H9 (cell line): ENCODE measurements at regions not wholly inside any gene's neighbourhood (a gene's known extent, or its start where the extent isn't known, plus 50 kb on each side); places are given as distances from the start of the nearest gene placed in this dataset.
"Not testable (repeated sequence)": the region's sequence is repeated elsewhere in the genome, so short reads cannot be mapped to it uniquely, and the experiment has no call there.

Experiments
- DNase-seq: peaks from one replicate; pipeline ENCODE4 v3.0.0-alpha.2; 2017
- H2AFZ ChIP-seq: one replicate; pipeline ENCODE4 v1.6.1; 2013; ENCODE audit warnings: mild to moderate bottlenecking, low read length, control low read depth, moderate library complexity
- H2AK5ac ChIP-seq: 2 replicates; pipeline ENCODE4 v1.6.1; 2013; ENCODE audit warnings: low read length, control low read depth, mixed read lengths; ENCODE audit not compliant: insufficient read length
- H2BK120ac ChIP-seq: one replicate; pipeline ENCODE4 v1.6.1; 2013; ENCODE audit warnings: low read depth, mild to moderate bottlenecking, low read length, control low read depth, inconsistent platforms; ENCODE audit not compliant: poor library complexity, severe bottlenecking
- H2BK12ac ChIP-seq: 2 replicates; pipeline ENCODE4 v1.6.1; 2013; ENCODE audit warnings: low read length, control low read depth, mixed read lengths, low read depth; ENCODE audit not compliant: insufficient read length
- H2BK15ac ChIP-seq: 2 replicates; pipeline ENCODE4 v1.6.1; 2013; ENCODE audit warnings: low read depth, low read length, control low read depth
- H2BK20ac ChIP-seq: one replicate; pipeline ENCODE4 v1.6.1; 2013; ENCODE audit warnings: low read depth, mild to moderate bottlenecking, low read length, control low read depth, inconsistent platforms; ENCODE audit not compliant: poor library complexity, severe bottlenecking
- H2BK5ac ChIP-seq: 2 replicates; pipeline ENCODE4 v1.6.1; 2013; ENCODE audit warnings: low read length, control low read depth, mixed read lengths; ENCODE audit not compliant: insufficient read length
- H3K14ac ChIP-seq: 2 replicates; pipeline ENCODE4 v1.6.1; 2013; ENCODE audit warnings: low read length, control low read depth; ENCODE audit not compliant: insufficient read depth
- H3K18ac ChIP-seq: 2 replicates; pipeline ENCODE4 v1.6.1; 2013; ENCODE audit warnings: low read depth, mild to moderate bottlenecking, mixed read lengths, low read length, control low read depth; ENCODE audit not compliant: insufficient read length
- H3K23ac ChIP-seq: 2 replicates; pipeline ENCODE4 v1.6.1; 2013; ENCODE audit warnings: low read length, control low read depth, mixed read lengths, low read depth; ENCODE audit not compliant: insufficient read length
- H3K23me2 ChIP-seq: 2 replicates; pipeline ENCODE4 v1.6.1; 2013; ENCODE audit warnings: low read depth, mild to moderate bottlenecking, mixed read lengths, low read length, control low read depth; ENCODE audit not compliant: insufficient read length, poor library complexity, severe bottlenecking
- H3K27ac ChIP-seq: 2 replicates; pipeline ENCODE4 v1.5.1; 2013; ENCODE audit warnings: low read length, control low read depth, mixed read lengths, low read depth; ENCODE audit not compliant: insufficient read length
- H3K27me3 ChIP-seq: 2 replicates; pipeline ENCODE4 v1.6.1; 2013; ENCODE audit warnings: low read length, control low read depth, inconsistent platforms; ENCODE audit not compliant: insufficient read depth
- H3K4ac ChIP-seq: 2 replicates; pipeline ENCODE4 v1.6.1; 2013; ENCODE audit warnings: low read depth, mild to moderate bottlenecking, control low read depth, inconsistent platforms, low read length, moderate library complexity
- H3K4me1 ChIP-seq: 2 replicates; pipeline ENCODE4 v1.6.1; 2013; ENCODE audit warnings: low read length, control low read depth, inconsistent platforms; ENCODE audit not compliant: insufficient read depth
- H3K4me2 ChIP-seq: 2 replicates; pipeline ENCODE4 v1.6.1; 2013; ENCODE audit warnings: low read length, control low read depth, mixed read lengths; ENCODE audit not compliant: insufficient read length, insufficient read depth
- H3K56ac ChIP-seq: 2 replicates; pipeline ENCODE4 v1.6.1; 2013; ENCODE audit warnings: low read depth, mild to moderate bottlenecking, mixed read lengths, low read length, control low read depth; ENCODE audit not compliant: insufficient read length
- H3K79me1 ChIP-seq: 2 replicates; pipeline ENCODE4 v1.6.1; 2013; ENCODE audit warnings: low read depth, mild to moderate bottlenecking, moderate library complexity, low read length, control low read depth, inconsistent platforms; ENCODE audit not compliant: insufficient read depth, poor library complexity, severe bottlenecking
- H3K79me2 ChIP-seq: 2 replicates; pipeline ENCODE4 v1.6.1; 2013; ENCODE audit warnings: low read length, control low read depth, inconsistent platforms; ENCODE audit not compliant: insufficient read depth
- H3K9ac ChIP-seq: 2 replicates; pipeline ENCODE4 v1.6.1; 2013; ENCODE audit warnings: low read length, control low read depth, mixed read lengths; ENCODE audit not compliant: insufficient read length; ENCODE audit errors: extremely low read depth
- H3K9me3 ChIP-seq: one replicate; pipeline ENCODE4 v1.6.1; 2013; ENCODE audit warnings: low read depth, low read length, inconsistent platforms; ENCODE audit not compliant: control insufficient read depth
- H3T11ph ChIP-seq: one replicate; pipeline ENCODE4 v1.6.1; 2013; ENCODE audit warnings: mild to moderate bottlenecking, low read length, control low read depth, inconsistent platforms
- H4K20me1 ChIP-seq: one replicate; pipeline ENCODE4 v1.6.1; 2013; ENCODE audit not compliant: control insufficient read depth, insufficient read length, insufficient read depth
- H4K5ac ChIP-seq: 2 replicates; pipeline ENCODE4 v1.6.1; 2013; ENCODE audit warnings: low read depth, mild to moderate bottlenecking, mixed read lengths, low read length, control low read depth; ENCODE audit not compliant: insufficient read length
- H4K8ac ChIP-seq: replicated peaks from 2 replicates; pipeline ENCODE4 v1.6.1; 2013; ENCODE audit warnings: low read length, control low read depth, mixed read lengths, low read depth; ENCODE audit not compliant: insufficient read length
- H4K91ac ChIP-seq: 2 replicates; pipeline ENCODE4 v1.6.1; 2013; ENCODE audit warnings: low read depth, mild to moderate bottlenecking, moderate library complexity, mixed read lengths, low read length, control low read depth; ENCODE audit not compliant: insufficient read length
- H3K27ac Mint-ChIP-seq, 3 experiments: 2 replicates in 2 of 3; 3 replicates in 1 of 3; pipeline ENCODE4 v1.8.0; 2020 to 2021; ENCODE audit warnings: mixed read lengths in 3 of 3, mild to moderate bottlenecking in 1 of 3, moderate library complexity in 1 of 3
- H3K27me3 Mint-ChIP-seq: 2 replicates; pipeline ENCODE4 v1.8.0; 2021; ENCODE audit warnings: low read depth, mild to moderate bottlenecking, moderate library complexity, mixed read lengths
- H3K36me3 Mint-ChIP-seq, 3 experiments: 2 replicates in 2 of 3; 3 replicates in 1 of 3; pipeline ENCODE4 v1.8.0; 2020 to 2021; ENCODE audit warnings: low read depth in 3 of 3, mixed read lengths in 3 of 3; ENCODE audit not compliant: insufficient read depth in 1 of 3
- H3K4me1 Mint-ChIP-seq, 2 experiments: 2 replicates each; pipeline ENCODE4 v1.8.0; 2020; ENCODE audit warnings: mixed read lengths in 2 of 2
- H3K4me3 Mint-ChIP-seq, 2 experiments: 2 replicates in 1 of 2; 3 replicates in 1 of 2; pipeline ENCODE4 v1.8.0; 2020 to 2021; ENCODE audit warnings: mild to moderate bottlenecking in 2 of 2, mixed read lengths in 2 of 2, moderate library complexity in 1 of 2
- H3K9me3 Mint-ChIP-seq, 2 experiments: 2 replicates in 1 of 2; 3 replicates in 1 of 2; pipeline ENCODE4 v1.8.0; 2020; ENCODE audit warnings: mild to moderate bottlenecking in 2 of 2, mixed read lengths in 2 of 2, moderate library complexity in 1 of 2
- WGBS: extraction: QIAGEN DNeasy Blood & Tissue Kit; methylation state at CpG from one replicate; pipeline ENCODE4 v1.1.7; 2013; ENCODE audit warnings: missing lambda C conversion rate, low lambda C conversion rate, mixed read lengths; ENCODE audit not compliant: insufficient read length; ENCODE audit errors: extremely low coverage; 5-methylcytosine and 5-hydroxymethylcytosine counted together
- TF ChIP-seq, protein P1 (sequence below): fragments of 200-600 bp; sonication (generic); conservative IDR thresholded peaks from 3 replicates; pipeline ENCODE4 v1.8.0; 2021; ENCODE audit warnings: antibody characterized with exemption, mild to moderate bottlenecking

DNA sequence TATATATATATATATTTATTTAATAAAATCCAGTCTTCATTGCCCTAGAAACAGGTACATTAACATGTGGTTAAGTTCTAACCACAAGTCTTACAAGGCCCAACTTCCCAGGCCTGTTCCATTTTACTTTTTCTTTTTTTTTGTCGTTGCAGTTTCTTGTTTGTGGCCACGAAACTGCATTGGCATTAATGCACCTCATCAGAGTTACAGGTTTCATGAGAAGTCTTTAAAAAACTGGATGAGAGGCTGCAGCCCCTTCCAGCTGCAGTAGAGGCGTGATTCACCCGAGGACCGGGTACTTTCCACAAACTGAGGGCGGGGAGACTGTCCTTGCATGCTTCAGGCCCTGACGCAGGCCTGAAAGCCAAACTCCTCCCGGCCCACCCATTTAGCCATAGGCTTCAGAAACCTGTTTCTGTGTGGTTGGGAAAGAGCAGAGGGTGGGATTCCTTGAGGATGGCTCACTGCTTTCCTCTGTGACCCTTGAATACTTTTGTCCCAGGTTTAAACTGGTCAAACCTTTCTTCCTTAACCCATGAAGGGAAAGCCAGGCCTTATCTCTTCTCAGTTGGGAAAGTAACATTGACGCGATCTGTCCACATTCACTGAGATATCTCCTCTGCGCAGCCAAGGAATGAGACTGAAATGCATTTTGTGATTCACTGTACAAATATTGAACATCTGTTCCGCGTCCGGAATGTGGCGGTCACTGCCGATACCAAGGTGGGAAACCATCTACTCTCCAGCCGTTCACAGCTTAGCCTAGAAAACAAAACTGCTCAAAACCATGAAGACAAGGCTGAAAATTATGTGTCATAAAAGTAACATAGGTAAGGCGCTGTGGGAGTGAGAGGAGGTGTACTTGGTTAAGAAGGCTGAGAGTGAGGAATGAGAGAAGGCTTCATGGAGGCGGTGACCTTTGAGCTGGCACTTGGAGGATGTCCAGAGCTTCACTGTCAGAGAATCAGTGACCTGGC lies 311.7 kb downstream of the GATA3 start:
- H3K27ac ChIP-seq: no peak overlapping the region
- H3K79me1 ChIP-seq: no peaks in the 10 kb centered on the region
- Mint-ChIP-seq H3K9me3 (peaks cover 3 to 5% of the 10 kb centered on the region in 2 experiments; a peak in 3 of 5 replicates), H3K4me3 (no peak overlapping the region), H3K36me3 (peaks cover 0 to 4% (median 0%) of the 10 kb centered on the region in 3 experiments; a peak in 1 of 7 replicates), H3K4me1 (no peaks in the 10 kb centered on the region), H3K27ac (no peak overlapping the region; a peak in 1 of 7 replicates), H3K27me3 (no peaks in the 10 kb centered on the region; the same call in 1 of the 2 replicates)
- no peak overlapping the region for H3K9ac ChIP-seq
- no peak overlapping the region for H2BK120ac ChIP-seq
- H3T11ph ChIP-seq: no peak overlapping the region
- no peak overlapping the region for H3K4ac ChIP-seq
- H3K79me2 ChIP-seq: no peaks in the 10 kb centered on the region
- H4K91ac ChIP-seq: no peak overlapping the region
- H4K20me1 ChIP-seq: no peaks in the 10 kb centered on the region
- DNase-seq: no peak
- H2AFZ ChIP-seq: no peak overlapping the region
- no peak overlapping the region for H3K23ac ChIP-seq
- H3K56ac ChIP-seq: no peak overlapping the region
- no peaks in the 10 kb centered on the region for H3K4me1 ChIP-seq
- H3K4me2 ChIP-seq: no peak overlapping the region
- no CpG with 5 or more reads among the region's 19 CpGs for WGBS
- H3K18ac ChIP-seq: no peak overlapping the region
- TF ChIP-seq, protein P1, sequence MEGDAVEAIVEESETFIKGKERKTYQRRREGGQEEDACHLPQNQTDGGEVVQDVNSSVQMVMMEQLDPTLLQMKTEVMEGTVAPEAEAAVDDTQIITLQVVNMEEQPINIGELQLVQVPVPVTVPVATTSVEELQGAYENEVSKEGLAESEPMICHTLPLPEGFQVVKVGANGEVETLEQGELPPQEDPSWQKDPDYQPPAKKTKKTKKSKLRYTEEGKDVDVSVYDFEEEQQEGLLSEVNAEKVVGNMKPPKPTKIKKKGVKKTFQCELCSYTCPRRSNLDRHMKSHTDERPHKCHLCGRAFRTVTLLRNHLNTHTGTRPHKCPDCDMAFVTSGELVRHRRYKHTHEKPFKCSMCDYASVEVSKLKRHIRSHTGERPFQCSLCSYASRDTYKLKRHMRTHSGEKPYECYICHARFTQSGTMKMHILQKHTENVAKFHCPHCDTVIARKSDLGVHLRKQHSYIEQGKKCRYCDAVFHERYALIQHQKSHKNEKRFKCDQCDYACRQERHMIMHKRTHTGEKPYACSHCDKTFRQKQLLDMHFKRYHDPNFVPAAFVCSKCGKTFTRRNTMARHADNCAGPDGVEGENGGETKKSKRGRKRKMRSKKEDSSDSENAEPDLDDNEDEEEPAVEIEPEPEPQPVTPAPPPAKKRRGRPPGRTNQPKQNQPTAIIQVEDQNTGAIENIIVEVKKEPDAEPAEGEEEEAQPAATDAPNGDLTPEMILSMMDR: no peak
- H3K9me3 ChIP-seq: no peaks in the 10 kb centered on the region
- H2BK5ac ChIP-seq: no peak overlapping the region
- H4K8ac ChIP-seq: no peak overlapping the region
- H3K23me2 ChIP-seq: no peaks in the 10 kb centered on the region
- H2AK5ac ChIP-seq: no peak overlapping the region
- H2BK20ac ChIP-seq: no peak overlapping the region
- H2BK15ac ChIP-seq: no peak overlapping the region
- H4K5ac ChIP-seq: no peak overlapping the region
- H3K27me3 ChIP-seq: no peaks in the 10 kb centered on the region
- H2BK12ac ChIP-seq: no peak overlapping the region
- no peak overlapping the region for H3K14ac ChIP-seq

DNA sequence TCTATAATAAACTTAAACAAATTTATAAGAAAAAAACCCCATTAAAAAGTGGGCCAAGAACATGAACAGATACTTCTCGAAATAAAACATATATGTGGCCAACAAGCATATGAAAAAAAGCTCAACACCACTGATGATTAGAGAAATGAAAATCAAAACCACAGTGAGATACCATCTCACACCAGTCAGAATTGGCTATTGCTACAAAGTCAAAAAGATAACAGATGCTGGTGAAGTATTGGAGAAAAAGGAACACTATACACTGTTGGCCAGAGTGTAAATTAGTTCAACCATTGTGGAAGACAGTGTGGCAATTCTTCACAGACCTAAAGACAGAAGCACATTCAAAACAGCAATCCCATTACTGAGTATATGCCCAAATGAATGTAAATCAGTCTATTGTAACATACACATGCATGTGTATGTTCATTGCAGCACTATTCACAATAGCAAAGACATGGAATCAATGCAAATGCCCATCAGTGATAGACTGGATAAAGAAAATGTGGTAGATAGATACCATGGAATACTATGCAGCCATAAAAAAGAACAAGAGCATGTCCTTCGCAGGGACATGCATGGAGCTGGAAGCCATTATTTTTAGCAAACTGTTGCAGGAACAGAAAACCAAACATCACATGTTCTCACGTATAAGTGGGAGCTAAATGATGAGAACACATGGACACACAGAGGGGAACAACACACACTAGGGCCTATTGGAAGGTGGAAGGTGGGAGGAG lies 313.4 kb downstream of the GATA3 start:
- H2BK12ac ChIP-seq, H3K4me3 Mint-ChIP-seq, H4K5ac ChIP-seq, H4K91ac ChIP-seq, H3K9me3 Mint-ChIP-seq, H3K79me2 ChIP-seq, H4K20me1 ChIP-seq, H2BK120ac ChIP-seq, H2AK5ac ChIP-seq, H3K27me3 ChIP-seq, H3K23me2 ChIP-seq, H3K9ac ChIP-seq, H3K18ac ChIP-seq, H3K4me2 ChIP-seq, H3K27me3 Mint-ChIP-seq, H4K8ac ChIP-seq, H2BK15ac ChIP-seq, H3K14ac ChIP-seq, H3T11ph ChIP-seq, H3K27ac Mint-ChIP-seq, H2AFZ ChIP-seq, H2BK20ac ChIP-seq, H3K4ac ChIP-seq, H3K4me1 ChIP-seq, H3K56ac ChIP-seq, H3K23ac ChIP-seq, H3K9me3 ChIP-seq, H3K27ac ChIP-seq, H3K4me1 Mint-ChIP-seq, H3K79me1 ChIP-seq, H2BK5ac ChIP-seq, DNase-seq, H3K36me3 Mint-ChIP-seq: not testable (repeated sequence)
- no CpG with 5 or more reads among the region's 3 CpGs for WGBS
